PFSK-1 (cell line): ENCODE measurements at regions not wholly inside any gene's neighbourhood (a gene's known extent, or its start where the extent isn't known, plus 50 kb on each side); places are given as distances from the start of the nearest gene placed in this dataset.

Experiments used
- POLR2AphosphoS5 ChIP-seq: IDR thresholded peaks from 2 replicates; pipeline ENCODE4 v1.6.1; 2012; ENCODE audit warnings: low read depth, mild to moderate bottlenecking, control low read depth, low read length, moderate library complexity
- TF ChIP-seq, protein P1 (sequence below), 2 experiments: IDR thresholded peaks; 2 replicates each; pipeline versions ENCODE4 v1.6.1 to v1.8.0; 2011 to 2012; ENCODE audit warnings: low read depth in 2 of 2, low read length in 2 of 2, control low read depth in 1 of 2, inconsistent platforms in 1 of 2, mild to moderate bottlenecking in 1 of 2, moderate library complexity in 1 of 2; ENCODE audit not compliant: insufficient read depth in 1 of 2

DNA sequence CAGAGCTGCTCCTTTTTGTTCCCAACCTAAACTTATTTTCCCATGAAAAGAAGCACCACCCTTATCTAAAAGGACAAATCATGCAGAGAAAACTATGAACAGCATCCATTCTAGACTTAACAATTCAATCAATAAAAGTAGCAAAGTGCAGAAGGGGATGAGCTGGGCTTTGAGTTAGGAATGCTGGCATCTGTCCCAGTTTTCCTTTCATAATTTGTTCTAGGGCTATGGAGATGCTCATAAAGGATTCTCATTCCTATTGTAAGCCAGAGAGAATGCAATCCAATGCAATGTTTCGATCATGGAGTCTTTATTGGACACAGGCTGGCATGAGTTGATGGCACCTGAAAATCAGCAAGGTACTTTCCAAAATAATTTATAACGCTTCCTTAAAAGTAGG lies 330.6 kb downstream of the VPS13C start:
- TF ChIP-seq POLR2AphosphoS5, result no peak
- TF ChIP-seq, protein P1, sequence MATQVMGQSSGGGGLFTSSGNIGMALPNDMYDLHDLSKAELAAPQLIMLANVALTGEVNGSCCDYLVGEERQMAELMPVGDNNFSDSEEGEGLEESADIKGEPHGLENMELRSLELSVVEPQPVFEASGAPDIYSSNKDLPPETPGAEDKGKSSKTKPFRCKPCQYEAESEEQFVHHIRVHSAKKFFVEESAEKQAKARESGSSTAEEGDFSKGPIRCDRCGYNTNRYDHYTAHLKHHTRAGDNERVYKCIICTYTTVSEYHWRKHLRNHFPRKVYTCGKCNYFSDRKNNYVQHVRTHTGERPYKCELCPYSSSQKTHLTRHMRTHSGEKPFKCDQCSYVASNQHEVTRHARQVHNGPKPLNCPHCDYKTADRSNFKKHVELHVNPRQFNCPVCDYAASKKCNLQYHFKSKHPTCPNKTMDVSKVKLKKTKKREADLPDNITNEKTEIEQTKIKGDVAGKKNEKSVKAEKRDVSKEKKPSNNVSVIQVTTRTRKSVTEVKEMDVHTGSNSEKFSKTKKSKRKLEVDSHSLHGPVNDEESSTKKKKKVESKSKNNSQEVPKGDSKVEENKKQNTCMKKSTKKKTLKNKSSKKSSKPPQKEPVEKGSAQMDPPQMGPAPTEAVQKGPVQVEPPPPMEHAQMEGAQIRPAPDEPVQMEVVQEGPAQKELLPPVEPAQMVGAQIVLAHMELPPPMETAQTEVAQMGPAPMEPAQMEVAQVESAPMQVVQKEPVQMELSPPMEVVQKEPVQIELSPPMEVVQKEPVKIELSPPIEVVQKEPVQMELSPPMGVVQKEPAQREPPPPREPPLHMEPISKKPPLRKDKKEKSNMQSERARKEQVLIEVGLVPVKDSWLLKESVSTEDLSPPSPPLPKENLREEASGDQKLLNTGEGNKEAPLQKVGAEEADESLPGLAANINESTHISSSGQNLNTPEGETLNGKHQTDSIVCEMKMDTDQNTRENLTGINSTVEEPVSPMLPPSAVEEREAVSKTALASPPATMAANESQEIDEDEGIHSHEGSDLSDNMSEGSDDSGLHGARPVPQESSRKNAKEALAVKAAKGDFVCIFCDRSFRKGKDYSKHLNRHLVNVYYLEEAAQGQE (IDR thresholded peaks at IDR 0.05; ENCODE audit: insufficient read depth in 1 of 2, low read depth in 2 of 2, low read length in 2 of 2), result no peak
